ENCODE measurements at regions not wholly inside any gene's neighbourhood (a gene's known extent, or its start where the extent isn't known, plus 50 kb on each side); places are given as distances from the start of the nearest gene placed in this dataset.

GRCh38 chr10:69684020-69684980 lies 54.3 kb downstream of the FAM241B start:
- Histone ChIP-seq H3K9me3 (ENCODE audit: control insufficient read depth, low read length) (no peaks in the 10 kb centered on the region), H3K36me3 (ENCODE audit: control insufficient read depth, insufficient read depth, low read length) (no peaks in the 10 kb centered on the region), H3K27me3 (ENCODE audit: control insufficient read depth, insufficient read depth, low read length) (peaks cover 9% of the 10 kb centered on the region), H3K4me1 (ENCODE audit: control insufficient read depth, insufficient read depth, low read length) (peaks cover 18% of the 10 kb centered on the region), H3K4me3 (ENCODE audit: low read length) (no peak overlapping the region), H3K9ac (ENCODE audit: low read length) (peak overlapping the region; percentile 54)

- H3K36me3 ChIP-seq (ENCODE audit: control insufficient read depth, insufficient read depth, low read length): no peaks in the 10 kb centered on the region
- no peaks in the 10 kb centered on the region for H3K9me3 ChIP-seq (ENCODE audit: control insufficient read depth, low read length)
- peak overlapping the region; percentile 54 for H3K9ac ChIP-seq (ENCODE audit: low read length)
- H3K4me1 ChIP-seq (ENCODE audit: control insufficient read depth, insufficient read depth, low read length): peaks cover 18% of the 10 kb centered on the region
- peaks cover 9% of the 10 kb centered on the region for H3K27me3 ChIP-seq (ENCODE audit: control insufficient read depth, insufficient read depth, low read length)
- H3K4me3 ChIP-seq (ENCODE audit: low read length): no peak overlapping the region
Measured at GRCh38 chr10:69684981-69685353, 54.9 kb downstream of the FAM241B start.

- H3K4me3 ChIP-seq (ENCODE audit: low read length): no peak overlapping the region
- H3K4me1 ChIP-seq (ENCODE audit: control insufficient read depth, insufficient read depth, low read length): peaks cover 18% of the 10 kb centered on the region
- H3K36me3 ChIP-seq (ENCODE audit: control insufficient read depth, insufficient read depth, low read length): no peaks in the 10 kb centered on the region
- H3K9ac ChIP-seq (ENCODE audit: low read length): no peak overlapping the region
- H3K9me3 ChIP-seq (ENCODE audit: control insufficient read depth, low read length): no peaks in the 10 kb centered on the region
- peaks cover 9% of the 10 kb centered on the region for H3K27me3 ChIP-seq (ENCODE audit: control insufficient read depth, insufficient read depth, low read length)
Measured at GRCh38 chr10:69685426-69685801, 55.4 kb downstream of the FAM241B start.

GRCh38 chr10:69685802-69686585 lies 55.9 kb downstream of the FAM241B start:
- Histone ChIP-seq H3K4me3 (ENCODE audit: low read length) (no peak overlapping the region), H3K9ac (ENCODE audit: low read length) (no peak overlapping the region)

GRCh38 chr10:69686866-69687265 lies 56.8 kb downstream of the FAM241B start:
- Histone ChIP-seq H3K9ac (ENCODE audit: low read length) (no peak overlapping the region), H3K36me3 (ENCODE audit: control insufficient read depth, insufficient read depth, low read length) (no peaks in the 10 kb centered on the region), H3K27me3 (ENCODE audit: control insufficient read depth, insufficient read depth, low read length) (peaks cover 9% of the 10 kb centered on the region), H3K9me3 (ENCODE audit: control insufficient read depth, low read length) (no peaks in the 10 kb centered on the region), H3K4me1 (ENCODE audit: control insufficient read depth, insufficient read depth, low read length) (peaks cover 18% of the 10 kb centered on the region), H3K4me3 (ENCODE audit: low read length) (no peak overlapping the region)

More at GRCh38 chr10:69685802-69686585, 55.9 kb downstream of the FAM241B start:
- H3K4me1 ChIP-seq (ENCODE audit: control insufficient read depth, insufficient read depth, low read length): peaks cover 18% of the 10 kb centered on the region
- H3K9me3 ChIP-seq (ENCODE audit: control insufficient read depth, low read length): no peaks in the 10 kb centered on the region
- H3K27me3 ChIP-seq (ENCODE audit: control insufficient read depth, insufficient read depth, low read length): peaks cover 9% of the 10 kb centered on the region
- H3K36me3 ChIP-seq (ENCODE audit: control insufficient read depth, insufficient read depth, low read length): no peaks in the 10 kb centered on the region

GRCh38 chr10:69687426-69687825 lies 57.4 kb downstream of the FAM241B start:
- Histone ChIP-seq H3K4me1 (ENCODE audit: control insufficient read depth, insufficient read depth, low read length) (peaks cover 18% of the 10 kb centered on the region), H3K9ac (ENCODE audit: low read length) (no peak overlapping the region), H3K36me3 (ENCODE audit: control insufficient read depth, insufficient read depth, low read length) (no peaks in the 10 kb centered on the region), H3K9me3 (ENCODE audit: control insufficient read depth, low read length) (no peaks in the 10 kb centered on the region), H3K4me3 (ENCODE audit: low read length) (no peak overlapping the region), H3K27me3 (ENCODE audit: control insufficient read depth, insufficient read depth, low read length) (peaks cover 9% of the 10 kb centered on the region)

GRCh38 chr10:69692267-69692666 lies 62.2 kb downstream of the FAM241B start:
- Histone ChIP-seq H3K4me1 (ENCODE audit: control insufficient read depth, insufficient read depth, low read length) (no peaks in the 10 kb centered on the region), H3K4me3 (ENCODE audit: low read length) (no peak overlapping the region), H3K36me3 (ENCODE audit: control insufficient read depth, insufficient read depth, low read length) (no peaks in the 10 kb centered on the region), H3K9me3 (ENCODE audit: control insufficient read depth, low read length) (no peaks in the 10 kb centered on the region), H3K27me3 (ENCODE audit: control insufficient read depth, insufficient read depth, low read length) (peaks cover 3% of the 10 kb centered on the region), H3K9ac (ENCODE audit: low read length) (no peak overlapping the region)

- H3K4me1 ChIP-seq (ENCODE audit: control insufficient read depth, insufficient read depth, low read length): no peaks in the 10 kb centered on the region
- H3K36me3 ChIP-seq (ENCODE audit: control insufficient read depth, insufficient read depth, low read length): no peaks in the 10 kb centered on the region
- no peak overlapping the region for H3K9ac ChIP-seq (ENCODE audit: low read length)
- H3K9me3 ChIP-seq (ENCODE audit: control insufficient read depth, low read length): no peaks in the 10 kb centered on the region
- peaks cover 3% of the 10 kb centered on the region for H3K27me3 ChIP-seq (ENCODE audit: control insufficient read depth, insufficient read depth, low read length)
- H3K4me3 ChIP-seq (ENCODE audit: low read length): no peak overlapping the region
Measured at GRCh38 chr10:69692891-69693290, 62.8 kb downstream of the FAM241B start.

- H3K27me3 ChIP-seq (ENCODE audit: control insufficient read depth, insufficient read depth, low read length): peaks cover 3% of the 10 kb centered on the region
- no peaks in the 10 kb centered on the region for H3K4me1 ChIP-seq (ENCODE audit: control insufficient read depth, insufficient read depth, low read length)
- H3K4me3 ChIP-seq (ENCODE audit: low read length): no peak overlapping the region
- H3K9me3 ChIP-seq (ENCODE audit: control insufficient read depth, low read length): no peaks in the 10 kb centered on the region
- H3K36me3 ChIP-seq (ENCODE audit: control insufficient read depth, insufficient read depth, low read length): no peaks in the 10 kb centered on the region
- no peak overlapping the region for H3K9ac ChIP-seq (ENCODE audit: low read length)
Measured at GRCh38 chr10:69693886-69694285, 63.8 kb downstream of the FAM241B start.

GRCh38 chr10:69696073-69696731 lies 66.2 kb downstream of the FAM241B start:
- Histone ChIP-seq H3K4me1 (ENCODE audit: control insufficient read depth, insufficient read depth, low read length) (no peaks in the 10 kb centered on the region), H3K36me3 (ENCODE audit: control insufficient read depth, insufficient read depth, low read length) (no peaks in the 10 kb centered on the region), H3K27me3 (ENCODE audit: control insufficient read depth, insufficient read depth, low read length) (no peaks in the 10 kb centered on the region), H3K4me3 (ENCODE audit: low read length) (no peak overlapping the region), H3K9ac (ENCODE audit: low read length) (no peak overlapping the region), H3K9me3 (ENCODE audit: control insufficient read depth, low read length) (no peaks in the 10 kb centered on the region)

- Histone ChIP-seq H3K9ac (ENCODE audit: low read length) (no peak overlapping the region), H3K36me3 (ENCODE audit: control insufficient read depth, insufficient read depth, low read length) (no peaks in the 10 kb centered on the region), H3K27me3 (ENCODE audit: control insufficient read depth, insufficient read depth, low read length) (no peaks in the 10 kb centered on the region), H3K4me3 (ENCODE audit: low read length) (no peak overlapping the region), H3K9me3 (ENCODE audit: control insufficient read depth, low read length) (no peaks in the 10 kb centered on the region), H3K4me1 (ENCODE audit: control insufficient read depth, insufficient read depth, low read length) (no peaks in the 10 kb centered on the region)
Measured at GRCh38 chr10:69697006-69697405, 67.0 kb downstream of the FAM241B start.

- Histone ChIP-seq H3K27me3 (ENCODE audit: control insufficient read depth, insufficient read depth, low read length) (no peaks in the 10 kb centered on the region), H3K9me3 (ENCODE audit: control insufficient read depth, low read length) (no peaks in the 10 kb centered on the region), H3K36me3 (ENCODE audit: control insufficient read depth, insufficient read depth, low read length) (no peaks in the 10 kb centered on the region), H3K4me3 (ENCODE audit: low read length) (no peak overlapping the region), H3K4me1 (ENCODE audit: control insufficient read depth, insufficient read depth, low read length) (no peaks in the 10 kb centered on the region), H3K9ac (ENCODE audit: low read length) (no peak overlapping the region)
Measured at GRCh38 chr10:69703256-69703655, 73.2 kb downstream of the FAM241B start.

Data from mucosa of stomach (tissue), 1 donor.